Mesendoderm (in vitro differentiated cells): ENCODE measurements at regions not wholly inside any gene's neighbourhood (a gene's known extent, or its start where the extent isn't known, plus 50 kb on each side); places are given as distances from the start of the nearest gene placed in this dataset.
"Not testable (repeated sequence)": the region's sequence is repeated elsewhere in the genome, so short reads cannot be mapped to it uniquely, and the experiment has no call there.

Experiments
- DNase-seq: peaks from one replicate; pipeline ENCODE4 v3.0.0; 2013
- H2AK5ac ChIP-seq: 2 replicates; pipeline ENCODE4 v1.6.1; 2013; ENCODE audit warnings: low read length, inconsistent platforms
- H2BK120ac ChIP-seq: 2 replicates; pipeline ENCODE4 v1.6.1; 2013; ENCODE audit warnings: low read depth, mild to moderate bottlenecking, low read length, moderate library complexity, mixed read lengths
- H2BK15ac ChIP-seq: replicated peaks from 2 replicates; pipeline ENCODE4 v1.6.1; 2013; ENCODE audit warnings: low read depth, mild to moderate bottlenecking, moderate library complexity
- H2BK5ac ChIP-seq: 2 replicates; pipeline ENCODE4 v1.6.1; 2013; ENCODE audit warnings: low read length, inconsistent platforms
- H3K18ac ChIP-seq: 2 replicates; pipeline ENCODE4 v1.6.1; 2013; ENCODE audit warnings: mild to moderate bottlenecking, low read length, mixed read lengths
- H3K23ac ChIP-seq: one replicate; pipeline ENCODE4 v1.6.1; 2013; ENCODE audit warnings: low read length
- H3K27ac ChIP-seq: 2 replicates; pipeline ENCODE4 v1.5.1; 2013; ENCODE audit warnings: low read depth, mild to moderate bottlenecking, inconsistent platforms, low read length, moderate library complexity
- H3K27me3 ChIP-seq: 2 replicates; pipeline ENCODE4 v1.6.1; 2013; ENCODE audit warnings: low read length, control low read depth, mild to moderate bottlenecking, inconsistent platforms; ENCODE audit not compliant: insufficient read depth, poor library complexity
- H3K36me3 ChIP-seq: 2 replicates; pipeline ENCODE4 v1.6.1; 2013; ENCODE audit warnings: low read length, inconsistent platforms; ENCODE audit not compliant: control insufficient read depth, insufficient read depth
- H3K4ac ChIP-seq: one replicate; pipeline ENCODE4 v1.6.1; 2013; ENCODE audit warnings: low read depth, mild to moderate bottlenecking, low read length, moderate library complexity
- H3K4me1 ChIP-seq: 2 replicates; pipeline ENCODE4 v1.6.1; 2013; ENCODE audit warnings: low read depth, low read length, inconsistent platforms; ENCODE audit not compliant: control insufficient read depth
- H3K4me2 ChIP-seq: 2 replicates; pipeline ENCODE4 v1.6.1; 2013; ENCODE audit warnings: low read length
- H3K4me3 ChIP-seq: 2 replicates; pipeline ENCODE4 v1.5.1; 2013; ENCODE audit warnings: mild to moderate bottlenecking, low read length
- H3K56ac ChIP-seq: one replicate; pipeline ENCODE4 v1.6.1; 2013; ENCODE audit warnings: low read length
- H3K79me1 ChIP-seq: 2 replicates; pipeline ENCODE4 v1.6.1; 2013; ENCODE audit warnings: low read length, inconsistent platforms
- H3K79me2 ChIP-seq: 2 replicates; pipeline ENCODE4 v1.6.1; 2013; ENCODE audit warnings: mild to moderate bottlenecking, low read length; ENCODE audit not compliant: control insufficient read depth, insufficient read depth
- H3K9ac ChIP-seq: 2 replicates; pipeline ENCODE4 v1.6.1; 2013; ENCODE audit warnings: low read length, inconsistent platforms
- H4K5ac ChIP-seq: one replicate; pipeline ENCODE4 v1.6.1; 2013; ENCODE audit warnings: low read length
- H4K8ac ChIP-seq: one replicate; pipeline ENCODE4 v1.6.1; 2013; ENCODE audit warnings: low read depth, mild to moderate bottlenecking, control low read depth, low read length, moderate library complexity
- WGBS: extraction: QIAGEN DNeasy Blood & Tissue Kit; methylation state at CpG from one replicate; pipeline ENCODE4 v1.1.7; 2013; ENCODE audit warnings: low lambda C conversion rate, missing lambda C conversion rate; ENCODE audit not compliant: insufficient coverage; ENCODE audit errors: extremely low coverage; 5-methylcytosine and 5-hydroxymethylcytosine counted together

GRCh38 chr3:88852606-88853005 is 254.8 kb upstream of the EPHA3 start:
- Histone ChIP-seq H3K18ac (no peak overlapping the region), H3K36me3 (no peaks in the 10 kb centered on the region), H4K5ac (no peak overlapping the region), H3K4me2 (no peak overlapping the region), H3K27ac (no peak overlapping the region), H2BK15ac (no peak overlapping the region), H3K4me1 (no peaks in the 10 kb centered on the region), H3K9ac (no peak overlapping the region), H3K27me3 (no peaks in the 10 kb centered on the region), H3K23ac (no peak overlapping the region), H3K4ac (no peak overlapping the region), H3K79me1 (no peaks in the 10 kb centered on the region), H3K4me3 (no peak overlapping the region), H2BK120ac (no peak overlapping the region), H3K79me2 (no peaks in the 10 kb centered on the region), H3K56ac (no peak overlapping the region), H2BK5ac (no peak overlapping the region), H4K8ac (no peak overlapping the region), H2AK5ac (no peak overlapping the region)
- WGBS: no CpG with 5 or more reads among the region's 2 CpGs
- DNase-seq: no peak

- Histone ChIP-seq H3K79me1 (no peaks in the 10 kb centered on the region), H2BK15ac (no peak overlapping the region), H3K27ac (no peak overlapping the region), H2AK5ac (no peak overlapping the region), H3K4me1 (no peaks in the 10 kb centered on the region), H3K56ac (no peak overlapping the region), H3K27me3 (no peaks in the 10 kb centered on the region), H3K79me2 (no peaks in the 10 kb centered on the region), H2BK5ac (no peak overlapping the region), H3K36me3 (no peaks in the 10 kb centered on the region), H3K4me2 (no peak overlapping the region), H4K5ac (no peak overlapping the region), H2BK120ac (no peak overlapping the region), H3K4me3 (no peak overlapping the region), H3K23ac (no peak overlapping the region), H3K4ac (no peak overlapping the region), H3K9ac (no peak overlapping the region), H3K18ac (no peak overlapping the region), H4K8ac (no peak overlapping the region)
- no CpG with 5 or more reads among the region's 3 CpGs for WGBS
- no peak for DNase-seq
Observed at GRCh38 chr3:88863196-88863595, 244.2 kb upstream of the EPHA3 start.

GRCh38 chr3:88876724-88877123 is 230.7 kb upstream of the EPHA3 start:
- no peak overlapping the region for H4K5ac ChIP-seq

GRCh38 chr3:88879905-88880304 is 227.5 kb upstream of the EPHA3 start:
- no peak overlapping the region for H4K8ac ChIP-seq
- no peak overlapping the region for H3K18ac ChIP-seq
- no CpG with 5 or more reads among the region's 3 CpGs for WGBS
- H2BK5ac ChIP-seq: no peak overlapping the region
- H3K27ac ChIP-seq: no peak overlapping the region
- no peak overlapping the region for H3K23ac ChIP-seq
- H3K79me1 ChIP-seq: no peaks in the 10 kb centered on the region
- no peaks in the 10 kb centered on the region for H3K27me3 ChIP-seq
- no peak overlapping the region for H2BK15ac ChIP-seq
- H2AK5ac ChIP-seq: no peak overlapping the region
- H2BK120ac ChIP-seq: no peak overlapping the region
- H3K4me2 ChIP-seq: no peak overlapping the region
- no peak overlapping the region for H3K4ac ChIP-seq
- H4K5ac ChIP-seq: no peak overlapping the region
- no peak overlapping the region for H3K56ac ChIP-seq
- no peaks in the 10 kb centered on the region for H3K36me3 ChIP-seq
- H3K4me1 ChIP-seq: no peaks in the 10 kb centered on the region
- H3K79me2 ChIP-seq: no peaks in the 10 kb centered on the region
- H3K9ac ChIP-seq: no peak overlapping the region
- H3K4me3 ChIP-seq: no peak overlapping the region
- DNase-seq: no peak

More at GRCh38 chr3:88876724-88877123, 230.7 kb upstream of the EPHA3 start:
- no peaks in the 10 kb centered on the region for H3K79me2 ChIP-seq
- no peak overlapping the region for H3K9ac ChIP-seq
- no peak overlapping the region for H2BK120ac ChIP-seq
- no peak overlapping the region for H2BK5ac ChIP-seq
- no peaks in the 10 kb centered on the region for H3K27me3 ChIP-seq
- WGBS: no CpG with 5 or more reads among the region's 4 CpGs
- H3K18ac ChIP-seq: no peak overlapping the region
- H3K36me3 ChIP-seq: no peaks in the 10 kb centered on the region
- no peaks in the 10 kb centered on the region for H3K79me1 ChIP-seq
- no peaks in the 10 kb centered on the region for H3K4me1 ChIP-seq
- no peak overlapping the region for H2AK5ac ChIP-seq
- H3K4ac ChIP-seq: no peak overlapping the region
- H3K56ac ChIP-seq: no peak overlapping the region
- no peak overlapping the region for H2BK15ac ChIP-seq
- H4K8ac ChIP-seq: no peak overlapping the region
- H3K23ac ChIP-seq: no peak overlapping the region
- H3K4me3 ChIP-seq: no peak overlapping the region
- H3K27ac ChIP-seq: no peak overlapping the region
- no peak for DNase-seq
- no peak overlapping the region for H3K4me2 ChIP-seq

GRCh38 chr3:88882121-88882520 is 225.3 kb upstream of the EPHA3 start:
- no peak for DNase-seq
- no peaks in the 10 kb centered on the region for H3K36me3 ChIP-seq
- H3K4ac ChIP-seq: no peak overlapping the region
- no peak overlapping the region for H3K4me2 ChIP-seq
- H3K4me1 ChIP-seq: no peaks in the 10 kb centered on the region
- no peak overlapping the region for H2BK120ac ChIP-seq
- no peaks in the 10 kb centered on the region for H3K79me2 ChIP-seq
- H3K18ac ChIP-seq: no peak overlapping the region
- no peaks in the 10 kb centered on the region for H3K27me3 ChIP-seq
- WGBS: no CpG with 5 or more reads among the region's 2 CpGs
- no peaks in the 10 kb centered on the region for H3K79me1 ChIP-seq
- no peak overlapping the region for H2BK5ac ChIP-seq
- no peak overlapping the region for H3K4me3 ChIP-seq
- no peak overlapping the region for H2AK5ac ChIP-seq
- H4K8ac ChIP-seq: no peak overlapping the region
- no peak overlapping the region for H3K23ac ChIP-seq
- no peak overlapping the region for H3K56ac ChIP-seq
- H2BK15ac ChIP-seq: no peak overlapping the region
- H3K27ac ChIP-seq: no peak overlapping the region
- H3K9ac ChIP-seq: no peak overlapping the region
- no peak overlapping the region for H4K5ac ChIP-seq

- not testable (repeated sequence) for H3K4ac ChIP-seq, H2AK5ac ChIP-seq, DNase-seq, H3K27ac ChIP-seq, H2BK5ac ChIP-seq, H3K4me1 ChIP-seq, H3K23ac ChIP-seq, H3K79me1 ChIP-seq, H3K56ac ChIP-seq, H4K5ac ChIP-seq, H3K27me3 ChIP-seq, H3K9ac ChIP-seq, H4K8ac ChIP-seq, H3K18ac ChIP-seq, H3K36me3 ChIP-seq, H3K4me3 ChIP-seq, H3K79me2 ChIP-seq, H3K4me2 ChIP-seq, H2BK120ac ChIP-seq, H2BK15ac ChIP-seq
- WGBS: no CpG with 5 or more reads among the region's 12 CpGs
Observed at GRCh38 chr3:88886624-88887023, 220.8 kb upstream of the EPHA3 start.
